PC-9 (cell line): ENCODE measurements at regions not wholly inside any gene's neighbourhood (a gene's known extent, or its start where the extent isn't known, plus 50 kb on each side); places are given as distances from the start of the nearest gene placed in this dataset.

ENCODE experiments used
- BruUV-seq: library from RNA; stranded (reverse); fragments of 400-500 nt; replicated peaks from 2 replicates; lab custom pipeline; 2021; lab: Mats Ljungman, UMichigan
- CTCF ChIA-PET: fragments of 300-600 bp; sonication (Branson Sonifier 250); formaldehyde crosslinking; loops from one replicate; lab custom pipeline; 2022; ENCODE audit warnings: antibody characterized with exemption; lab: Charles Lee
- POLR2A ChIA-PET: fragments of 300-600 bp; sonication (Branson Sonifier 250); formaldehyde crosslinking; loops from one replicate; lab custom pipeline; 2022; ENCODE audit warnings: antibody characterized with exemption; ENCODE audit not compliant: unreplicated experiment; lab: Charles Lee
- DNase-seq, 2 experiments: peaks; one replicate each; pipeline versions ENCODE4 v3.0.0 to v3.0.0-alpha.2; 2015 to 2022; ENCODE audit warnings: mixed read lengths in 1 of 2
- H2AFZ ChIP-seq: fragments of 200-600 bp; sonication (generic); 2 replicates; pipeline ENCODE4 v1.8.1; 2017; ENCODE audit warnings: antibody characterized with exemption
- H3F3A ChIP-seq: fragments of 200-600 bp; sonication (generic); 2 replicates; pipeline ENCODE4 v1.8.1; 2017; ENCODE audit warnings: antibody characterized with exemption, mild to moderate bottlenecking, low read depth; ENCODE audit not compliant: insufficient read depth
- H3K27ac ChIP-seq: fragments of 200-600 bp; sonication (generic); 2 replicates; pipeline ENCODE4 v1.6.1; 2016; ENCODE audit warnings: mixed run types
- H3K27me3 ChIP-seq: fragments of 200-600 bp; sonication (generic); 2 replicates; pipeline ENCODE4 v1.6.1; 2016; ENCODE audit warnings: low read depth, mixed run types; ENCODE audit not compliant: insufficient read depth
- H3K36me3 ChIP-seq: fragments of 200-600 bp; sonication (generic); 2 replicates; pipeline ENCODE4 v1.6.1; 2016; ENCODE audit warnings: low read depth, mixed run types
- H3K4me1 ChIP-seq: fragments of 200-600 bp; sonication (generic); replicated peaks from 2 replicates; pipeline ENCODE4 v1.6.1; 2016; ENCODE audit warnings: mixed run types; ENCODE audit not compliant: insufficient read depth
- H3K4me2 ChIP-seq: fragments of 200-600 bp; sonication (generic); 2 replicates; pipeline ENCODE4 v1.6.1; 2017; ENCODE audit warnings: mixed run types
- H3K4me3 ChIP-seq: fragments of 200-600 bp; sonication (generic); 2 replicates; pipeline ENCODE4 v1.6.1; 2016; ENCODE audit warnings: mixed run types
- H3K79me2 ChIP-seq: fragments of 200-600 bp; sonication (generic); 2 replicates; pipeline ENCODE4 v1.6.1; 2017; ENCODE audit warnings: low read depth, mixed run types
- H3K9me2 ChIP-seq: fragments of 200-600 bp; sonication (generic); 2 replicates; pipeline ENCODE4 v1.8.1; 2017; ENCODE audit warnings: mild to moderate bottlenecking; ENCODE audit not compliant: insufficient read depth
- H3K9me3 ChIP-seq: fragments of 200-600 bp; sonication (generic); 2 replicates; pipeline ENCODE4 v1.8.1; 2016; ENCODE audit warnings: low read depth; ENCODE audit not compliant: insufficient read depth
- H4K20me1 ChIP-seq: fragments of 200-600 bp; sonication (generic); 2 replicates; pipeline ENCODE4 v1.8.1; 2017; ENCODE audit not compliant: insufficient read depth
- EZH2 ChIP-seq: fragments of 200-600 bp; sonication (generic); IDR thresholded peaks from 2 replicates; pipeline ENCODE4 v1.8.0; 2017; ENCODE audit warnings: antibody characterized with exemption, low read depth
- intact Hi-C: fragments of 100-400 bp; cut with micrococcal nuclease; formaldehyde crosslinking; loops from one replicate; pipeline ENCODE4 v1.10.0; 2022; ENCODE audit not compliant: unreplicated experiment
- TF ChIP-seq, protein P1 (sequence below): fragments of 200-600 bp; sonication (generic); conservative IDR thresholded peaks from 2 replicates; pipeline ENCODE4 v1.6.1; 2017; ENCODE audit warnings: mixed run types, antibody characterized with exemption, mild to moderate bottlenecking, moderate library complexity

DNA sequence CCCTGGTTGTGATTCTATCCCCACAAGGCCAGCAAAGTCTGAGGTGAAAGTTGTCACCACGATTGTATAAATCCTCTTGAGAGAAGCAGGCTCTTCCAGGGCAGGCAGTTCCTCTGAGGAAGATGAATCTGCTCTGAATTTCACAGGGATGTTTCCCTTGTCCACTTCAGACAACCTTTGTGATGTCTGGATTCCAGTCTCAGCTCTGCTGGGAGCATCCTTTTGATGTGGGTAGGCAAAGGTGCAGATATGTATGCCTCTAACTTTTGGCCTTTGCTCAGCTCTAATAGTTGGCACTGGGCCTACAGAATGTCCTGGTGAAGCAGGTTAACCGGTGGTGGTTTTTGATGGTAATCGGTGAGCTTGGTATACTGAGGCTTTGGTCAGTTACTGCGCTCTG is 50.6 kb upstream of the WDR1 start:
- Histone ChIP-seq H3K4me2 (no peak overlapping the region), H3K9me2 (no peaks in the 10 kb centered on the region), H3F3A (no peaks in the 10 kb centered on the region), H3K27me3 (0 out of 2 replicates have a peak, but pooled peaks cover 5% of the 10 kb centered on the region), H3K27ac (no peak overlapping the region), H3K9me3 (no peaks in the 10 kb centered on the region), H4K20me1 (no peaks in the 10 kb centered on the region), H3K36me3 (no peaks in the 10 kb centered on the region), H3K4me3 (no peak overlapping the region), H2AFZ (no peak overlapping the region), H3K79me2 (no peaks in the 10 kb centered on the region), H3K4me1 (no peaks in the 10 kb centered on the region)
- CTCF ChIA-PET: no interaction called here
- BruUV-seq: no TSS peak
- intact Hi-C loops: no loop called here
- TF ChIP-seq EZH2: no peak
- TF ChIP-seq, protein P1, sequence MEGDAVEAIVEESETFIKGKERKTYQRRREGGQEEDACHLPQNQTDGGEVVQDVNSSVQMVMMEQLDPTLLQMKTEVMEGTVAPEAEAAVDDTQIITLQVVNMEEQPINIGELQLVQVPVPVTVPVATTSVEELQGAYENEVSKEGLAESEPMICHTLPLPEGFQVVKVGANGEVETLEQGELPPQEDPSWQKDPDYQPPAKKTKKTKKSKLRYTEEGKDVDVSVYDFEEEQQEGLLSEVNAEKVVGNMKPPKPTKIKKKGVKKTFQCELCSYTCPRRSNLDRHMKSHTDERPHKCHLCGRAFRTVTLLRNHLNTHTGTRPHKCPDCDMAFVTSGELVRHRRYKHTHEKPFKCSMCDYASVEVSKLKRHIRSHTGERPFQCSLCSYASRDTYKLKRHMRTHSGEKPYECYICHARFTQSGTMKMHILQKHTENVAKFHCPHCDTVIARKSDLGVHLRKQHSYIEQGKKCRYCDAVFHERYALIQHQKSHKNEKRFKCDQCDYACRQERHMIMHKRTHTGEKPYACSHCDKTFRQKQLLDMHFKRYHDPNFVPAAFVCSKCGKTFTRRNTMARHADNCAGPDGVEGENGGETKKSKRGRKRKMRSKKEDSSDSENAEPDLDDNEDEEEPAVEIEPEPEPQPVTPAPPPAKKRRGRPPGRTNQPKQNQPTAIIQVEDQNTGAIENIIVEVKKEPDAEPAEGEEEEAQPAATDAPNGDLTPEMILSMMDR: no peak
- POLR2A ChIA-PET: no interaction called here
- DNase-seq: no peak
